GM12878 (cell line): ENCODE measurements at regions not wholly inside any gene's neighbourhood (a gene's known extent, or its start where the extent isn't known, plus 50 kb on each side); places are given as distances from the start of the nearest gene placed in this dataset.

Experiments used
- ATAC-seq: fragments of 200-7000 bp; cut with Tn5 transposase; 3 replicates; pipeline ENCODE4 v1.9.1; 2020; ENCODE audit warnings: mild to moderate bottlenecking, moderate library complexity
- BruUV-seq: library from RNA; stranded (reverse); fragments of 400-500 nt; replicated peaks from 2 replicates; lab custom pipeline; 2021; lab: Mats Ljungman, UMichigan
- CTCF ChIA-PET: fragments of 300-600 bp; sonication (Branson Sonifier 250); formaldehyde crosslinking; extraction: SDS; loops from one replicate; lab custom pipeline; 2021; ENCODE audit warnings: inconsistent platforms; lab: Yijun Ruan, JAX
- POLR2A ChIA-PET: fragments of 350-600 bp; formaldehyde crosslinking; extraction: SDS; loops from one replicate; lab custom pipeline; 2021; ENCODE audit warnings: inconsistent platforms; lab: Charles Lee
- RAD21 ChIA-PET: fragments of 300-600 bp; sonication (Branson Sonifier 250); formaldehyde crosslinking; loops from one replicate; lab custom pipeline; 2023; ENCODE audit warnings: antibody characterized with exemption; ENCODE audit not compliant: unreplicated experiment; lab: Charles Lee
- SMC1A ChIA-PET: fragments of 300-600 bp; sonication (Branson Sonifier 250); formaldehyde crosslinking; loops from one replicate; lab custom pipeline; 2023; ENCODE audit not compliant: unreplicated experiment, uncharacterized antibody; lab: Charles Lee
- DNase-seq: peaks from one replicate; pipeline ENCODE4 v3.0.0-alpha.2; 2011; ENCODE audit warnings: low read depth, low spot score
- FAIRE-seq: peaks from 3 replicates; lab custom pipeline; 2011; peaks lifted over from hg19 to GRCh38; lab: Jason Lieb, UNC
- H2AFZ ChIP-seq: 2 replicates; pipeline ENCODE4 v1.6.0; 2011; ENCODE audit warnings: low read depth, low read length, control low read depth; ENCODE audit not compliant: control insufficient read depth
- H3K27ac ChIP-seq: 2 replicates; pipeline ENCODE4 v1.5.1; 2011; ENCODE audit warnings: control low read depth; ENCODE audit not compliant: control insufficient read depth, insufficient read depth
- H3K27me3 ChIP-seq, 2 experiments: replicated peaks in 1 of 2; 2 replicates each; pipeline versions ENCODE4 v1.6.0 to v1.6.1; 2011; ENCODE audit warnings: low read length in 1 of 2; ENCODE audit not compliant: control insufficient read depth in 2 of 2, insufficient read depth in 2 of 2
- H3K36me3 ChIP-seq, 2 experiments: 2 replicates each; pipeline ENCODE4 v1.5.1; 2011; ENCODE audit warnings: low read length in 1 of 2; ENCODE audit not compliant: control insufficient read depth in 2 of 2, insufficient read depth in 2 of 2
- H3K4me1 ChIP-seq: 2 replicates; pipeline ENCODE4 v1.6.1; 2011; ENCODE audit warnings: mild to moderate bottlenecking, low read length, moderate library complexity, mixed read lengths; ENCODE audit not compliant: control insufficient read depth, insufficient read depth
- H3K4me2 ChIP-seq: 2 replicates; pipeline ENCODE4 v1.6.0; 2011; ENCODE audit warnings: control low read depth; ENCODE audit not compliant: control insufficient read depth, insufficient read depth
- H3K4me3 ChIP-seq: fragments of 200-600 bp; sonication (generic); 2 replicates; pipeline ENCODE4 v1.5.1; 2016
- H3K79me2 ChIP-seq: 2 replicates; pipeline ENCODE4 v1.6.0; 2011; ENCODE audit warnings: low read length; ENCODE audit not compliant: control insufficient read depth, insufficient read depth
- H3K9ac ChIP-seq: 2 replicates; pipeline ENCODE4 v1.8.0; 2011; ENCODE audit warnings: low read length, control low read depth, mixed read lengths; ENCODE audit not compliant: control insufficient read depth, insufficient read depth
- H3K9me3 ChIP-seq: replicated peaks from 3 replicates; pipeline ENCODE4 v1.5.1; 2011; ENCODE audit warnings: mild to moderate bottlenecking, low read length; ENCODE audit not compliant: control insufficient read depth, insufficient read depth
- H4K20me1 ChIP-seq: 2 replicates; pipeline ENCODE4 v1.6.0; 2011; ENCODE audit not compliant: control insufficient read depth, insufficient read depth
- ASH2L ChIP-seq: fragments of 300-600, 200-600 bp; sonication (generic); IDR thresholded peaks from 2 replicates; pipeline ENCODE4 v1.6.1; 2017; ENCODE audit warnings: low read depth, mild to moderate bottlenecking, borderline replicate concordance
- BHLHE40 ChIP-seq, 2 experiments: fragments of 450-650 bp in 1 of 2; IDR thresholded peaks; 2 replicates each; pipeline ENCODE4 v1.6.1; 2011 to 2017; ENCODE audit warnings: low read depth in 2 of 2, borderline replicate concordance in 1 of 2, improper control_type of control experiment in 1 of 2, low read length in 1 of 2, mild to moderate bottlenecking in 1 of 2
- BRCA1 ChIP-seq: IDR thresholded peaks from 2 replicates; pipeline ENCODE4 v1.6.1; 2011; ENCODE audit warnings: low read depth, low read length, improper control_type of control experiment
- MEF2B ChIP-seq: fragments of 450-650 bp; IDR thresholded peaks from 2 replicates; pipeline ENCODE4 v1.6.1; 2018; ENCODE audit warnings: mild to moderate bottlenecking, moderate library complexity; ENCODE audit not compliant: partially characterized antibody, poor library complexity, severe bottlenecking
- MTA3 ChIP-seq: IDR thresholded peaks from 2 replicates; pipeline ENCODE4 v1.6.1; 2012; ENCODE audit warnings: low read length, inconsistent platforms, borderline replicate concordance
- PAX5 ChIP-seq: IDR thresholded peaks from 2 replicates; pipeline ENCODE4 v1.6.1; 2011; ENCODE audit warnings: low read depth, low read length, borderline replicate concordance
- REST ChIP-seq: IDR thresholded peaks from 2 replicates; pipeline ENCODE4 v1.6.1; 2012; ENCODE audit warnings: mild to moderate bottlenecking, low read depth, low read length
- SMARCA5 ChIP-seq: fragments of 450-650 bp; IDR thresholded peaks from 2 replicates; pipeline ENCODE4 v1.6.1; 2017; ENCODE audit warnings: mild to moderate bottlenecking
- TARDBP ChIP-seq: IDR thresholded peaks from 2 replicates; pipeline ENCODE4 v1.6.1; 2016; ENCODE audit warnings: borderline replicate concordance
- TCF7 ChIP-seq: IDR thresholded peaks from 2 replicates; pipeline ENCODE4 v1.6.1; 2014; ENCODE audit warnings: antibody characterized with exemption, borderline replicate concordance
- ZNF274 ChIP-seq: IDR thresholded peaks from one replicate; pipeline ENCODE4 v1.8.0; 2011; ENCODE audit not compliant: insufficient read length, insufficient read depth
- ZNF384 ChIP-seq: IDR thresholded peaks from 2 replicates; pipeline ENCODE4 v1.6.1; 2012; ENCODE audit warnings: low read depth, mild to moderate bottlenecking, low read length, improper control_type of control experiment, borderline replicate concordance
- WGBS: methylation state at CpG from one replicate; pipeline ENCODE4 v1.1.6; 2016; ENCODE audit warnings: low lambda C conversion rate; ENCODE audit not compliant: insufficient replicate concordance, insufficient coverage; ENCODE audit errors: missing lambda C conversion rate; 5-methylcytosine and 5-hydroxymethylcytosine counted together
- in situ Hi-C: fragments of 300-500 bp; cut with MboI; formaldehyde crosslinking; loops from 9 replicates; pipeline ENCODE4 v1.14.3; 2018; ENCODE audit warnings: mixed read lengths
- intact Hi-C: fragments of 100-400 bp; cut with micrococcal nuclease; formaldehyde crosslinking; loops from one replicate; pipeline ENCODE4 v1.14.2; 2022; ENCODE audit not compliant: unreplicated experiment
- TF ChIP-seq, protein P1 (sequence below): fragments of 450-650 bp; IDR thresholded peaks from 2 replicates; pipeline ENCODE4 v1.6.1; 2017; ENCODE audit warnings: mild to moderate bottlenecking, moderate library complexity
- TF ChIP-seq, protein P2 (sequence below): fragments of 450-650 bp; IDR thresholded peaks from 2 replicates; pipeline ENCODE4 v1.6.1; 2017; ENCODE audit warnings: borderline replicate concordance

GRCh38 chr6:94163877-94164276 lies 744.5 kb upstream of the EPHA7 start (continued):
- TF ChIP-seq REST (no peak), MTA3 (no peak), TCF7 (no peak), BHLHE40 (IDR thresholded peaks at IDR 0.05; ENCODE audit: borderline replicate concordance in 1 of 2, low read depth in 2 of 2, low read length in 1 of 2) (no peak), BRCA1 (no peak), MEF2B (no peak), ASH2L (no peak)

DNA sequence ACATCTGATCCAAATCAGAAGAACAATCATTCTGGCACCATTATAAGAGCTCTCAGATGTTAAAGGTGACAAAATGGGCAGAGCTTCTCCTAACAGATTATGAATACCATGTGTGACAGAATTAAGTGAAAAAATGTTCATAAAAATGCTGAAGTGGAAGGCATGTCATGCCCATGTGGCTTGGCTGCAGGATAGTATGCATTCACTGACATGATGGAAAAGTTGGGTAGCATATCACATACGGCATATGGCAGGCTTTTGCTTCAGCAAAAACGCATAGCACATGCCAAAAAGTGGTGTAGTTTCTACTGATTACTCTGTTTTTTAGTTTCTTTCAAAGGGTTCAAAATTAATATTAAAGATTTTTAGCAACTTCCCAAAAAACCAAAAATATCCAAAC lies 731.5 kb upstream of the EPHA7 start:
- in situ Hi-C loops (no loop called here), intact Hi-C loops (no loop called here)
- H3K9ac ChIP-seq = no peak overlapping the region
- no peak for DNase-seq
- ATAC-seq = no peak
- H3K36me3 ChIP-seq = no peaks in the 10 kb centered on the region
- FAIRE-seq = no peak
- no peak overlapping the region for H3K4me2 ChIP-seq
- H3K4me3 ChIP-seq = no peak overlapping the region
- no TSS peak for BruUV-seq
- no peak overlapping the region for H2AFZ ChIP-seq
- SMC1A ChIA-PET = no interaction called here
- no peaks in the 10 kb centered on the region for H3K27me3 ChIP-seq
- RAD21 ChIA-PET = no interaction called here
- no peaks in the 10 kb centered on the region for H3K79me2 ChIP-seq
- POLR2A ChIA-PET = no interaction called here
- WGBS = 0% methylated on average over 2 of the region's 2 CpGs
- no peaks in the 10 kb centered on the region for H3K4me1 ChIP-seq
- no peaks in the 10 kb centered on the region for H4K20me1 ChIP-seq
- no peaks in the 10 kb centered on the region for H3K9me3 ChIP-seq
- CTCF ChIA-PET = no interaction called here
- no peak overlapping the region for H3K27ac ChIP-seq
- TF ChIP-seq TARDBP = no peak
- TF ChIP-seq, protein P1, sequence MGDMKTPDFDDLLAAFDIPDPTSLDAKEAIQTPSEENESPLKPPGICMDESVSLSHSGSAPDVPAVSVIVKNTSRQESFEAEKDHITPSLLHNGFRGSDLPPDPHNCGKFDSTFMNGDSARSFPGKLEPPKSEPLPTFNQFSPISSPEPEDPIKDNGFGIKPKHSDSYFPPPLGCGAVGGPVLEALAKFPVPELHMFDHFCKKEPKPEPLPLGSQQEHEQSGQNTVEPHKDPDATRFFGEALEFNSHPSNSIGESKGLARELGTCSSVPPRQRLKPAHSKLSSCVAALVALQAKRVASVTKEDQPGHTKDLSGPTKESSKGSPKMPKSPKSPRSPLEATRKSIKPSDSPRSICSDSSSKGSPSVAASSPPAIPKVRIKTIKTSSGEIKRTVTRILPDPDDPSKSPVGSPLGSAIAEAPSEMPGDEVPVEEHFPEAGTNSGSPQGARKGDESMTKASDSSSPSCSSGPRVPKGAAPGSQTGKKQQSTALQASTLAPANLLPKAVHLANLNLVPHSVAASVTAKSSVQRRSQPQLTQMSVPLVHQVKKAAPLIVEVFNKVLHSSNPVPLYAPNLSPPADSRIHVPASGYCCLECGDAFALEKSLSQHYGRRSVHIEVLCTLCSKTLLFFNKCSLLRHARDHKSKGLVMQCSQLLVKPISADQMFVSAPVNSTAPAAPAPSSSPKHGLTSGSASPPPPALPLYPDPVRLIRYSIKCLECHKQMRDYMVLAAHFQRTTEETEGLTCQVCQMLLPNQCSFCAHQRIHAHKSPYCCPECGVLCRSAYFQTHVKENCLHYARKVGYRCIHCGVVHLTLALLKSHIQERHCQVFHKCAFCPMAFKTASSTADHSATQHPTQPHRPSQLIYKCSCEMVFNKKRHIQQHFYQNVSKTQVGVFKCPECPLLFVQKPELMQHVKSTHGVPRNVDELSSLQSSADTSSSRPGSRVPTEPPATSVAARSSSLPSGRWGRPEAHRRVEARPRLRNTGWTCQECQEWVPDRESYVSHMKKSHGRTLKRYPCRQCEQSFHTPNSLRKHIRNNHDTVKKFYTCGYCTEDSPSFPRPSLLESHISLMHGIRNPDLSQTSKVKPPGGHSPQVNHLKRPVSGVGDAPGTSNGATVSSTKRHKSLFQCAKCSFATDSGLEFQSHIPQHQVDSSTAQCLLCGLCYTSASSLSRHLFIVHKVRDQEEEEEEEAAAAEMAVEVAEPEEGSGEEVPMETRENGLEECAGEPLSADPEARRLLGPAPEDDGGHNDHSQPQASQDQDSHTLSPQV = no peak
- TF ChIP-seq ZNF384 = no peak
- no peak for TF ChIP-seq PAX5
- no peak for TF ChIP-seq SMARCA5
- TF ChIP-seq, protein P2, sequence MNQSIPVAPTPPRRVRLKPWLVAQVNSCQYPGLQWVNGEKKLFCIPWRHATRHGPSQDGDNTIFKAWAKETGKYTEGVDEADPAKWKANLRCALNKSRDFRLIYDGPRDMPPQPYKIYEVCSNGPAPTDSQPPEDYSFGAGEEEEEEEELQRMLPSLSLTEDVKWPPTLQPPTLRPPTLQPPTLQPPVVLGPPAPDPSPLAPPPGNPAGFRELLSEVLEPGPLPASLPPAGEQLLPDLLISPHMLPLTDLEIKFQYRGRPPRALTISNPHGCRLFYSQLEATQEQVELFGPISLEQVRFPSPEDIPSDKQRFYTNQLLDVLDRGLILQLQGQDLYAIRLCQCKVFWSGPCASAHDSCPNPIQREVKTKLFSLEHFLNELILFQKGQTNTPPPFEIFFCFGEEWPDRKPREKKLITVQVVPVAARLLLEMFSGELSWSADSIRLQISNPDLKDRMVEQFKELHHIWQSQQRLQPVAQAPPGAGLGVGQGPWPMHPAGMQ = no peak
- TF ChIP-seq ZNF274 = no peak
